ENCODE measurements at regions not wholly inside any gene's neighbourhood (a gene's known extent, or its start where the extent isn't known, plus 50 kb on each side); places are given as distances from the start of the nearest gene placed in this dataset.

GRCh38 chrX:114095789-114096188, 488.1 kb upstream of the HTR2C start:
- Histone ChIP-seq H3K9me3 (ENCODE audit: control insufficient read depth, insufficient read depth, low read length) (no peaks in the 10 kb centered on the region), H3K27ac (ENCODE audit: low read length) (no peak overlapping the region), H3K4me1 (ENCODE audit: control insufficient read depth, insufficient read depth, low read length) (no peaks in the 10 kb centered on the region), H3K36me3 (ENCODE audit: control insufficient read depth, insufficient read depth, low read length) (no peaks in the 10 kb centered on the region), H3K27me3 (ENCODE audit: control insufficient read depth, insufficient read depth, low read length) (no peaks in the 10 kb centered on the region), H3K4me3 (ENCODE audit: low read length) (no peak overlapping the region)
- H3K27ac Mint-ChIP-seq = no peak overlapping the region
- no peaks in the 10 kb centered on the region for H3K36me3 Mint-ChIP-seq
- ATAC-seq (no peak), DNase-seq (no peak)
- 82% methylated on average over 3 of the region's 3 CpGs for WGBS (ENCODE audit: insufficient coverage)
- no peak overlapping the region for H3K4me3 Mint-ChIP-seq
- no peak for TF ChIP-seq CTCF (IDR thresholded peaks at IDR 0.05)
- peaks cover 2 to 19% of the 10 kb centered on the region in 2 donors for H3K9me3 Mint-ChIP-seq
- no peaks in the 10 kb centered on the region for H3K4me1 Mint-ChIP-seq
- intact Hi-C loops (cut with micrococcal nuclease) = no loop called here
- no peaks in the 10 kb centered on the region for H3K27me3 Mint-ChIP-seq (ENCODE audit: low read depth in 2 of 2)

- TF ChIP-seq CTCF (IDR thresholded peaks at IDR 0.05) = no peak
- peaks cover 7% of the 10 kb centered on the region for H3K36me3 Mint-ChIP-seq
- peaks cover 3% of the 10 kb centered on the region for H3K9me3 ChIP-seq (ENCODE audit: control insufficient read depth, insufficient read depth, low read length)
- peaks cover 2 to 19% of the 10 kb centered on the region in 2 donors for H3K9me3 Mint-ChIP-seq
- no peak overlapping the region for H3K4me3 ChIP-seq (ENCODE audit: low read length)
- H3K27me3 Mint-ChIP-seq (ENCODE audit: low read depth in 2 of 2) = no peaks in the 10 kb centered on the region
- no peak overlapping the region for H3K27ac ChIP-seq (ENCODE audit: low read length)
- WGBS (ENCODE audit: insufficient coverage) = 40% methylated on average over 1 of the region's 1 CpG
- intact Hi-C loops (cut with micrococcal nuclease) = no loop called here
- H3K27ac Mint-ChIP-seq = no peak overlapping the region
- no peaks in the 10 kb centered on the region for H3K27me3 ChIP-seq (ENCODE audit: control insufficient read depth, insufficient read depth, low read length)
- no peak for ATAC-seq
- no peak overlapping the region for H3K4me3 Mint-ChIP-seq
- no peaks in the 10 kb centered on the region for H3K36me3 ChIP-seq (ENCODE audit: control insufficient read depth, insufficient read depth, low read length)
- no peak for DNase-seq
- no peaks in the 10 kb centered on the region for H3K4me1 Mint-ChIP-seq
- H3K4me1 ChIP-seq (ENCODE audit: control insufficient read depth, insufficient read depth, low read length) = no peaks in the 10 kb centered on the region
Measured at GRCh38 chrX:114087543-114087942, 496.3 kb upstream of the HTR2C start.

GRCh38 chrX:114077773-114078172, 506.1 kb upstream of the HTR2C start:
- no peaks in the 10 kb centered on the region for H3K36me3 ChIP-seq (ENCODE audit: control insufficient read depth, insufficient read depth, low read length)
- ATAC-seq = no peak
- Mint-ChIP-seq H3K36me3 (no peaks in the 10 kb centered on the region), H3K9me3 (peaks cover 0 to 6% of the 10 kb centered on the region in 2 donors), H3K4me1 (no peaks in the 10 kb centered on the region), H3K4me3 (no peak overlapping the region), H3K27me3 (ENCODE audit: low read depth in 2 of 2) (no peaks in the 10 kb centered on the region), H3K27ac (no peak overlapping the region)
- intact Hi-C loops (cut with micrococcal nuclease) = no loop called here
- no peak overlapping the region for H3K4me3 ChIP-seq (ENCODE audit: low read length)
- no peak overlapping the region for H3K27ac ChIP-seq (ENCODE audit: low read length)
- H3K27me3 ChIP-seq (ENCODE audit: control insufficient read depth, insufficient read depth, low read length) = no peaks in the 10 kb centered on the region
- H3K4me1 ChIP-seq (ENCODE audit: control insufficient read depth, insufficient read depth, low read length) = no peaks in the 10 kb centered on the region
- no CpG with 5 or more reads among the region's 3 CpGs for WGBS (ENCODE audit: insufficient coverage)
- no peak for TF ChIP-seq CTCF (IDR thresholded peaks at IDR 0.05)
- H3K9me3 ChIP-seq (ENCODE audit: control insufficient read depth, insufficient read depth, low read length) = no peaks in the 10 kb centered on the region
- DNase-seq = no peak

DNA sequence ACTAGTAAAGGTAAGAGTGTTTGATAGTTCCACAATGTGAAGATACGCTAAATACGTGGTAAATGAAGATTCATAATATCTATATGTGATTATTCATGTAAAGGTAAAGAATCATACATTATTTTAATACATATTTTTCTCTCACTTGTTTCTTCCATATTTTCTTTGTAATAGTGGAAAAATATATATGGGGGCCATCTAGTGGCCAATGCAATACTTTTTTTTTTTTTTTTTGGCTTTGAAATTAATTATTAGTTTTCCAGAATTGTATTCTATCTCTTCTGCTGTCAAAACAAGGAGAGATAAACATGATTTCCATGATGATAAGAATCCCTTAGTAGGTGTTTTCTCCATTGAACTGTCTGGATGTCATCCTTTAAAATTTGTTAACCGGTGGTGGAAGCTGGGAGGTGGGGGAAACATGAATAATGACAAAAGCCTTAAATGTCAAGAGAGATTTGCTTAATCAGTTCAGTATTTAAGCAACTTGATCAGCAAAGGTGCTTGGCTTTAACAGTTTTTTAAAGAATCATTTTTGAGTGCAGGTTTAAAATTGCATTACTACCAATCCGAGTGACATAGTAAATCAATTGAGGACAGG, 508.7 kb upstream of the HTR2C start:
- H3K9me3 Mint-ChIP-seq = peaks cover 0 to 3% of the 10 kb centered on the region in 2 donors
- Histone ChIP-seq H3K4me3 (ENCODE audit: low read length) (no peak overlapping the region), H3K4me1 (ENCODE audit: control insufficient read depth, insufficient read depth, low read length) (no peaks in the 10 kb centered on the region), H3K27ac (ENCODE audit: low read length) (no peak overlapping the region), H3K27me3 (ENCODE audit: control insufficient read depth, insufficient read depth, low read length) (no peaks in the 10 kb centered on the region), H3K9me3 (ENCODE audit: control insufficient read depth, insufficient read depth, low read length) (no peaks in the 10 kb centered on the region), H3K36me3 (ENCODE audit: control insufficient read depth, insufficient read depth, low read length) (no peaks in the 10 kb centered on the region)
- ATAC-seq (no peak), DNase-seq (no peak)
- H3K27me3 Mint-ChIP-seq (ENCODE audit: low read depth in 2 of 2) = no peaks in the 10 kb centered on the region
- H3K4me3 Mint-ChIP-seq = no peak overlapping the region
- intact Hi-C loops (cut with micrococcal nuclease) = no loop called here
- WGBS (ENCODE audit: insufficient coverage) = 77% methylated on average over 2 of the region's 4 CpGs
- no peak for TF ChIP-seq CTCF (IDR thresholded peaks at IDR 0.05)
- no peak overlapping the region for H3K27ac Mint-ChIP-seq
- no peaks in the 10 kb centered on the region for H3K4me1 Mint-ChIP-seq
- no peaks in the 10 kb centered on the region for H3K36me3 Mint-ChIP-seq

Data from natural killer cell (primary cell).